RWPE1 (cell line): ENCODE measurements at regions not wholly inside any gene's neighbourhood (a gene's known extent, or its start where the extent isn't known, plus 50 kb on each side); places are given as distances from the start of the nearest gene placed in this dataset.

Experiments used
- CTCF ChIA-PET: fragments of 350-600 bp; sonication (Branson Sonifier 250); formaldehyde crosslinking; extraction: SDS; loops from one replicate; lab custom pipeline; 2021; lab: Yijun Ruan, JAX
- POLR2A ChIA-PET: fragments of 400-600 bp; formaldehyde crosslinking; extraction: SDS; loops from one replicate; lab custom pipeline; 2020; ENCODE audit warnings: antibody characterized with exemption; ENCODE audit not compliant: low non-redundant PET; lab: Yijun Ruan, JAX
- DNase-seq: peaks from one replicate; pipeline ENCODE4 v3.0.0; 2012; ENCODE audit warnings: low spot score
- H3K27ac ChIP-seq: fragments of 450-650 bp; 2 replicates; pipeline ENCODE4 v1.5.1; 2017
- TF ChIP-seq, protein P1 (sequence below): fragments of 450-650 bp; conservative IDR thresholded peaks from 2 replicates; pipeline ENCODE4 v1.5.1; 2017; ENCODE audit warnings: low read depth, mild to moderate bottlenecking

GRCh38 chr3:176079785-176080184 is 1117.5 kb downstream of the TBL1XR1 start:
- TF ChIP-seq, protein P1, sequence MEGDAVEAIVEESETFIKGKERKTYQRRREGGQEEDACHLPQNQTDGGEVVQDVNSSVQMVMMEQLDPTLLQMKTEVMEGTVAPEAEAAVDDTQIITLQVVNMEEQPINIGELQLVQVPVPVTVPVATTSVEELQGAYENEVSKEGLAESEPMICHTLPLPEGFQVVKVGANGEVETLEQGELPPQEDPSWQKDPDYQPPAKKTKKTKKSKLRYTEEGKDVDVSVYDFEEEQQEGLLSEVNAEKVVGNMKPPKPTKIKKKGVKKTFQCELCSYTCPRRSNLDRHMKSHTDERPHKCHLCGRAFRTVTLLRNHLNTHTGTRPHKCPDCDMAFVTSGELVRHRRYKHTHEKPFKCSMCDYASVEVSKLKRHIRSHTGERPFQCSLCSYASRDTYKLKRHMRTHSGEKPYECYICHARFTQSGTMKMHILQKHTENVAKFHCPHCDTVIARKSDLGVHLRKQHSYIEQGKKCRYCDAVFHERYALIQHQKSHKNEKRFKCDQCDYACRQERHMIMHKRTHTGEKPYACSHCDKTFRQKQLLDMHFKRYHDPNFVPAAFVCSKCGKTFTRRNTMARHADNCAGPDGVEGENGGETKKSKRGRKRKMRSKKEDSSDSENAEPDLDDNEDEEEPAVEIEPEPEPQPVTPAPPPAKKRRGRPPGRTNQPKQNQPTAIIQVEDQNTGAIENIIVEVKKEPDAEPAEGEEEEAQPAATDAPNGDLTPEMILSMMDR, result no peak
- POLR2A ChIA-PET, result interaction anchor here (0.6 kb wide), 1 partner anchor 289 kb away, joined by 3 read pairs; no protein-coding TSS in a partner anchor
- DNase-seq, result no peak
- CTCF ChIA-PET, result no interaction called here
- H3K27ac ChIP-seq, result no peak overlapping the region

GRCh38 chr3:176078906-176079305 is 1118.4 kb downstream of the TBL1XR1 start:
- no peak overlapping the region for H3K27ac ChIP-seq
- POLR2A ChIA-PET, result no interaction called here
- CTCF ChIA-PET, result no interaction called here
- no peak for DNase-seq
- TF ChIP-seq, protein P1, result no peak

- CTCF ChIA-PET, result no interaction called here
- no peak overlapping the region for H3K27ac ChIP-seq
- no peak for DNase-seq
- POLR2A ChIA-PET, result no interaction called here
- TF ChIP-seq, protein P1, result no peak
Observed at GRCh38 chr3:176075491-176075890, 1121.8 kb downstream of the TBL1XR1 start.

- ChIA-PET CTCF (no interaction called here), POLR2A (no interaction called here)
- no peak for DNase-seq
- TF ChIP-seq, protein P1, result no peak
- H3K27ac ChIP-seq, result no peak overlapping the region
Observed at GRCh38 chr3:176075046-176075445, 1122.2 kb downstream of the TBL1XR1 start.

DNA sequence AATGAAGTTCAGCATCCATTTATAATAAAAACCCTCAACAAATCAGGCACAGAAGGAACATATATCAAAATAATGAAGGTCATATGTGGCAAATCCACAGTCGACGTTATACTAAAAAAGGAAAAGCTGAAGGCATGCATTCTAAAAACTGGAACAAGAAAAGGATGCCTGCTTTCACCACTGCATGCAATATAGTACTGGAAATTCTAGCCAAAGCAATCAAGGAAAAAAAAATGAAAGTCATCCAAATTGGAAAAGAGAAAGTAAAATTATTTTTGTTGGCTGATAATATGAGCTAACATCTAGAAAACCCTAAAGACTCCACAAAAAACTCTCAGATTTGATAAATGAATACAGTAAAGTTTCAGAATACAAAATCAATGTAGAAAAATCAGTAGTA is 1123.2 kb downstream of the TBL1XR1 start:
- TF ChIP-seq, protein P1, result no peak
- ChIA-PET POLR2A (no interaction called here), CTCF (no interaction called here)
- no peak overlapping the region for H3K27ac ChIP-seq
- no peak for DNase-seq

DNA sequence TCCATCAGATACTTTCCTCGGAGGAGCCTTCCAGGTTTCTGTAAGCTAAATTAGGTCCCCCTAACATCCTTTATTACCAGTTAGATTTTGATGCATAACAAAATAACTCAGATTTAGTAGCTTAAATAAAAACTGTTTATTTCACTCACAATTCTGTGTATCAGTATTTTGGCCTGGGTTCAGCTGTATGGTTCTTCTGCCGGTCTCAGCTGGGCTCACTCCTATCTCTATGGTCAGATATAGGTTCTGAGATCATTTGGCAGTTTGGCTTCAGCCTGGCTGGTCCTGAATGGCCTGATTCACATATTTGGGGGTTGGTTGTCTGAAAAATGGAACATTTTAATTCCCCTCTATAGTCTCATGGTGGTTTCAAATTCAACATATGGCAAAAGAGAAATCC is 1125.3 kb downstream of the TBL1XR1 start:
- ChIA-PET CTCF (interaction anchor here (0.6 kb wide), 1 partner anchor 283 kb away, joined by 3 read pairs; no protein-coding TSS in a partner anchor), POLR2A (no interaction called here)
- TF ChIP-seq, protein P1, result no peak
- no peak for DNase-seq
- no peak overlapping the region for H3K27ac ChIP-seq
